B cell (primary cell): ENCODE measurements at regions not wholly inside any gene's neighbourhood (a gene's known extent, or its start where the extent isn't known, plus 50 kb on each side); places are given as distances from the start of the nearest gene placed in this dataset.

Source experiments
- EZH2 ChIP-seq: IDR thresholded peaks from 2 replicates; pipeline ENCODE4 v1.6.1; 2012; ENCODE audit warnings: borderline replicate concordance, low read depth, mild to moderate bottlenecking, moderate library complexity, low read length; ENCODE audit not compliant: insufficient read depth, poor library complexity, severe bottlenecking
- TF ChIP-seq, protein P1 (sequence below): fragments of 200-600 bp; IDR thresholded peaks from one replicate; pipeline ENCODE4 v1.8.0; 2022; ENCODE audit warnings: antibody characterized with exemption, mild to moderate bottlenecking

DNA sequence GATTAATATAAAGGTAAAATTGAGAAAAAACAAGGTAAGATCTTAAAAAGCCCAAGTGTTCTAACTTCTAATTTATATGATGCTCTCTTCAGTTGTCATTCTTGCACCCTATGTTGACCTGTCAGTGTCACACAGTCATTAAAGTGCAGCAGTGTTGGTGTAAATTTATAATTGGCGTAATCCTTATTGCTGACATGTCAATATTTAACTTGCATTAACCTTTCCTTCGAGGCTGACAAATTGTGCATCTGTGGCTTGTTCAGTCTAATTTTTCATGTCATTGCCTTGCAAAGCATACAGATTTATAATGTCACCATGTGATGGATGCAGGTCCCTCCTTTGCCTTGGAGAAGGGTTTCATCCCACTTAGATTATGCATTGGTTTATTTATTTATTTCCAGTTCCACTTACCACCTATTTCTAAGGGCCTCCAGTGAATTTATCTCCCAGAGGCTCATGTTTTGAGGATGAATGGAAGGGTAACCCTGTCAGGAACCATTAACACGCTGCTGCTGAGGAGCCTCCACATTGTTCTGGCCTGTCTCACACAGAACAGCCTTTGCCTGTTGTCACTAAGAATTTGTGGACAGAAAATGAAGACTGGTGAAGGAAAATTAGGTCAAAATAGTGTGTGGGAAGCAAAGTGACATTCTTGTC is 1098.5 kb upstream of the LCORL start:
- no peak for TF ChIP-seq EZH2
- TF ChIP-seq, protein P1, sequence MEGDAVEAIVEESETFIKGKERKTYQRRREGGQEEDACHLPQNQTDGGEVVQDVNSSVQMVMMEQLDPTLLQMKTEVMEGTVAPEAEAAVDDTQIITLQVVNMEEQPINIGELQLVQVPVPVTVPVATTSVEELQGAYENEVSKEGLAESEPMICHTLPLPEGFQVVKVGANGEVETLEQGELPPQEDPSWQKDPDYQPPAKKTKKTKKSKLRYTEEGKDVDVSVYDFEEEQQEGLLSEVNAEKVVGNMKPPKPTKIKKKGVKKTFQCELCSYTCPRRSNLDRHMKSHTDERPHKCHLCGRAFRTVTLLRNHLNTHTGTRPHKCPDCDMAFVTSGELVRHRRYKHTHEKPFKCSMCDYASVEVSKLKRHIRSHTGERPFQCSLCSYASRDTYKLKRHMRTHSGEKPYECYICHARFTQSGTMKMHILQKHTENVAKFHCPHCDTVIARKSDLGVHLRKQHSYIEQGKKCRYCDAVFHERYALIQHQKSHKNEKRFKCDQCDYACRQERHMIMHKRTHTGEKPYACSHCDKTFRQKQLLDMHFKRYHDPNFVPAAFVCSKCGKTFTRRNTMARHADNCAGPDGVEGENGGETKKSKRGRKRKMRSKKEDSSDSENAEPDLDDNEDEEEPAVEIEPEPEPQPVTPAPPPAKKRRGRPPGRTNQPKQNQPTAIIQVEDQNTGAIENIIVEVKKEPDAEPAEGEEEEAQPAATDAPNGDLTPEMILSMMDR = no peak
